Retina (tissue), 1 donor: ENCODE measurements at regions not wholly inside any gene's neighbourhood (a gene's known extent, or its start where the extent isn't known, plus 50 kb on each side); places are given as distances from the start of the nearest gene placed in this dataset.
"Not testable (repeated sequence)": the region's sequence is repeated elsewhere in the genome, so short reads cannot be mapped to it uniquely, and the experiment has no call there.

Experiments used
- DNase-seq: peaks from one replicate; pipeline ENCODE4 v3.0.0-alpha.2; 2016

- no peak for DNase-seq
Measured at GRCh38 chr17:72175787-72176515, 55.1 kb downstream of the SOX9 start.

GRCh38 chr17:72176516-72176851, 55.7 kb downstream of the SOX9 start:
- DNase-seq, result no peak

GRCh38 chr17:72176951-72177660, 56.3 kb downstream of the SOX9 start:
- no peak for DNase-seq

- DNase-seq, result no peak
Measured at GRCh38 chr17:72177738-72178137, 56.9 kb downstream of the SOX9 start.

GRCh38 chr17:72182371-72182873, 61.6 kb downstream of the SOX9 start:
- DNase-seq, result no peak

GRCh38 chr17:72183194-72183685, 62.4 kb downstream of the SOX9 start:
- no peak for DNase-seq

- no peak for DNase-seq
Measured at GRCh38 chr17:72184805-72185204, 64.0 kb downstream of the SOX9 start.

- DNase-seq, result peak; percentile 50
Measured at GRCh38 chr17:72185564-72185963, 64.7 kb downstream of the SOX9 start.

GRCh38 chr17:72187556-72187955, 66.7 kb downstream of the SOX9 start:
- peak; percentile 72 for DNase-seq

GRCh38 chr17:72188801-72189200, 68.0 kb downstream of the SOX9 start:
- DNase-seq, result no peak

GRCh38 chr17:72189768-72190593, 69.2 kb downstream of the SOX9 start:
- no peak for DNase-seq

- DNase-seq, result no peak
Measured at GRCh38 chr17:72191356-72191755, 70.5 kb downstream of the SOX9 start.

- no peak for DNase-seq
Measured at GRCh38 chr17:72191921-72192799, 71.3 kb downstream of the SOX9 start.

GRCh38 chr17:72192800-72193192, 72.0 kb downstream of the SOX9 start:
- no peak for DNase-seq

GRCh38 chr17:72193391-72194106, 72.7 kb downstream of the SOX9 start:
- DNase-seq, result no peak

GRCh38 chr17:72194107-72194440, 73.3 kb downstream of the SOX9 start:
- DNase-seq, result not testable (repeated sequence)

- no peak for DNase-seq
Measured at GRCh38 chr17:72199256-72199655, 78.4 kb downstream of the SOX9 start.

- peak; percentile 57 for DNase-seq
Measured at GRCh38 chr17:72204742-72205141, 83.9 kb downstream of the SOX9 start.

GRCh38 chr17:72205357-72205756, 84.5 kb downstream of the SOX9 start:
- DNase-seq, result peak; percentile 85

GRCh38 chr17:72205822-72206221, 85.0 kb downstream of the SOX9 start:
- DNase-seq, result no peak

GRCh38 chr17:72206376-72206775, 85.6 kb downstream of the SOX9 start:
- DNase-seq, result peak; percentile 33

GRCh38 chr17:72208832-72209231, 88.0 kb downstream of the SOX9 start:
- DNase-seq, result no peak
